OCI-LY1 (cell line): ENCODE measurements at regions not wholly inside any gene's neighbourhood (a gene's known extent, or its start where the extent isn't known, plus 50 kb on each side); places are given as distances from the start of the nearest gene placed in this dataset.

Experiments used
- H2AFZ ChIP-seq: fragments of 200-600 bp; sonication (generic), shearing (Covaris generic); 2 replicates; pipeline ENCODE4 v1.6.0; 2014; ENCODE audit warnings: antibody characterized with exemption, mild to moderate bottlenecking, low read length
- H3F3A ChIP-seq: fragments of 200-600 bp; sonication (generic), shearing (Covaris generic); 2 replicates; pipeline ENCODE4 v1.6.0; 2014; ENCODE audit warnings: mild to moderate bottlenecking, antibody characterized with exemption, low read length, moderate library complexity; ENCODE audit not compliant: insufficient read depth
- H3K27ac ChIP-seq: fragments of 200-600 bp; sonication (generic); 2 replicates; pipeline ENCODE4 v1.5.1; 2014; ENCODE audit warnings: low read length, mixed run types, mild to moderate bottlenecking, low read depth; ENCODE audit not compliant: poor library complexity, severe bottlenecking
- H3K27me3 ChIP-seq: fragments of 200-600 bp; sonication (generic); 2 replicates; pipeline ENCODE4 v1.6.0; 2014; ENCODE audit warnings: antibody characterized with exemption, mild to moderate bottlenecking, low read length, moderate library complexity; ENCODE audit not compliant: insufficient read depth
- H3K36me3 ChIP-seq: fragments of 200-600 bp; sonication (generic); 2 replicates; pipeline ENCODE4 v1.6.1; 2014; ENCODE audit warnings: mild to moderate bottlenecking, antibody characterized with exemption, low read length, moderate library complexity, mixed read lengths; ENCODE audit not compliant: insufficient read depth
- H3K4me1 ChIP-seq: fragments of 200-600 bp; sonication (generic); 2 replicates; pipeline ENCODE4 v1.5.1; 2014; ENCODE audit warnings: mild to moderate bottlenecking, low read length, moderate library complexity; ENCODE audit not compliant: insufficient read depth, severe bottlenecking
- H3K4me2 ChIP-seq: fragments of 200-600 bp; sonication (generic), shearing (Covaris generic); 2 replicates; pipeline ENCODE4 v1.6.1; 2014; ENCODE audit warnings: low read length
- H3K4me3 ChIP-seq: fragments of 200-600 bp; sonication (generic); 2 replicates; pipeline ENCODE4 v1.5.1; 2014; ENCODE audit warnings: low read length, low read depth, mild to moderate bottlenecking, mixed read lengths; ENCODE audit not compliant: poor library complexity, severe bottlenecking
- H3K79me2 ChIP-seq: fragments of 200-600 bp; shearing (Covaris generic); 2 replicates; pipeline ENCODE4 v1.6.1; 2016; ENCODE audit warnings: mixed run types, low read length, mixed read lengths; ENCODE audit not compliant: insufficient read depth
- H3K9ac ChIP-seq: fragments of 200-600 bp; sonication (generic), shearing (Covaris generic); 2 replicates; pipeline ENCODE4 v1.6.1; 2014; ENCODE audit warnings: mild to moderate bottlenecking, low read length, mixed read lengths
- H3K9me2 ChIP-seq: fragments of 200-600 bp; sonication (generic), shearing (Covaris generic); 2 replicates; pipeline ENCODE4 v1.6.1; 2014; ENCODE audit warnings: low read depth, mild to moderate bottlenecking, low read length, mixed read lengths
- H3K9me3 ChIP-seq: fragments of 200-600 bp; shearing (Covaris generic); 2 replicates; pipeline ENCODE4 v1.6.1; 2014; ENCODE audit warnings: low read length, mixed read lengths
- H4K20me1 ChIP-seq: fragments of 200-600 bp; sonication (generic), shearing (Covaris generic); 2 replicates; pipeline ENCODE4 v1.6.0; 2016; ENCODE audit warnings: mild to moderate bottlenecking, low read length; ENCODE audit not compliant: insufficient read depth
- CTCF ChIP-seq: fragments of 200-600 bp; sonication (generic), shearing (Covaris generic); IDR thresholded peaks from 2 replicates; pipeline ENCODE4 v1.5.1; 2017; ENCODE audit warnings: mild to moderate bottlenecking, antibody characterized with exemption, low read length, moderate library complexity, mixed read lengths
- EZH2 ChIP-seq: fragments of 200-600 bp; sonication (generic), shearing (Covaris generic); IDR thresholded peaks from 2 replicates; pipeline ENCODE4 v1.8.0; 2017; ENCODE audit warnings: borderline replicate concordance, mixed run types, mild to moderate bottlenecking, antibody characterized with exemption, low read length, moderate library complexity, mixed read lengths

GRCh38 chr2:176960061-176960460 is 252.5 kb upstream of the HNRNPA3 start:
- H2AFZ ChIP-seq: no peak overlapping the region
- H3K4me2 ChIP-seq: no peak overlapping the region
- no peaks in the 10 kb centered on the region for H3K4me1 ChIP-seq
- H3K27me3 ChIP-seq: no peaks in the 10 kb centered on the region
- H3F3A ChIP-seq: no peaks in the 10 kb centered on the region
- H3K9me2 ChIP-seq: no peaks in the 10 kb centered on the region
- H3K79me2 ChIP-seq: no peaks in the 10 kb centered on the region
- no peak overlapping the region for H3K9ac ChIP-seq
- no peaks in the 10 kb centered on the region for H4K20me1 ChIP-seq
- no peak overlapping the region for H3K27ac ChIP-seq
- H3K9me3 ChIP-seq: no peaks in the 10 kb centered on the region
- TF ChIP-seq EZH2 (no peak), CTCF (no peak)
- H3K4me3 ChIP-seq: no peak overlapping the region
- no peaks in the 10 kb centered on the region for H3K36me3 ChIP-seq

- no peak overlapping the region for H3K4me2 ChIP-seq
- no peak for TF ChIP-seq EZH2
- no peak for TF ChIP-seq CTCF
- no peak overlapping the region for H2AFZ ChIP-seq
- H3K4me1 ChIP-seq: no peaks in the 10 kb centered on the region
- no peak overlapping the region for H3K4me3 ChIP-seq
- H3K9me3 ChIP-seq: no peaks in the 10 kb centered on the region
- no peaks in the 10 kb centered on the region for H3F3A ChIP-seq
- H3K27ac ChIP-seq: no peak overlapping the region
- no peaks in the 10 kb centered on the region for H3K27me3 ChIP-seq
- no peaks in the 10 kb centered on the region for H3K9me2 ChIP-seq
- H4K20me1 ChIP-seq: no peaks in the 10 kb centered on the region
- H3K79me2 ChIP-seq: no peaks in the 10 kb centered on the region
- no peaks in the 10 kb centered on the region for H3K36me3 ChIP-seq
- no peak overlapping the region for H3K9ac ChIP-seq
Measured at GRCh38 chr2:176960736-176961520, 251.7 kb upstream of the HNRNPA3 start.

- Histone ChIP-seq H3K9ac (no peak overlapping the region), H3K27me3 (no peaks in the 10 kb centered on the region), H2AFZ (no peak overlapping the region), H3K79me2 (no peaks in the 10 kb centered on the region), H3K27ac (no peak overlapping the region), H3K9me2 (no peaks in the 10 kb centered on the region), H3K9me3 (no peaks in the 10 kb centered on the region), H3K4me3 (no peak overlapping the region), H3F3A (no peaks in the 10 kb centered on the region), H4K20me1 (no peaks in the 10 kb centered on the region), H3K36me3 (no peaks in the 10 kb centered on the region), H3K4me2 (no peak overlapping the region), H3K4me1 (no peaks in the 10 kb centered on the region)
- TF ChIP-seq EZH2 (no peak), CTCF (no peak)
Measured at GRCh38 chr2:176961775-176962619, 250.6 kb upstream of the HNRNPA3 start.
